HepG2 (cell line): ENCODE measurements at regions not wholly inside any gene's neighbourhood (a gene's known extent, or its start where the extent isn't known, plus 50 kb on each side); places are given as distances from the start of the nearest gene placed in this dataset.

Source experiments
- ATAC-seq: fragments of 200-7000 bp; cut with Tn5 transposase; 3 replicates; pipeline ENCODE4 v1.9.1; 2020; ENCODE audit warnings: mild to moderate bottlenecking, moderate library complexity
- BruUV-seq: library from RNA; stranded (reverse); fragments of 400-500 nt; replicated peaks from 2 replicates; lab custom pipeline; 2021; lab: Mats Ljungman, UMichigan
- CTCF ChIA-PET: fragments of 300-600 bp; formaldehyde crosslinking; extraction: SDS; loops from one replicate; lab custom pipeline; 2021; ENCODE audit warnings: low total read pairs, inconsistent platforms, low intra/inter-chr PET ratio; lab: Yijun Ruan, JAX
- POLR2A ChIA-PET: fragments of 350-600 bp; sonication (Branson Sonifier 250); formaldehyde crosslinking; loops from one replicate; lab custom pipeline; 2020; ENCODE audit warnings: antibody characterized with exemption, inconsistent platforms; lab: Yijun Ruan, JAX
- DNase-seq: peaks from one replicate; pipeline ENCODE4 v3.0.0-alpha.2; 2015; ENCODE audit warnings: low spot score
- FAIRE-seq: peaks from 3 replicates; lab custom pipeline; 2011; peaks lifted over from hg19 to GRCh38; lab: Jason Lieb, UNC
- H2AFZ ChIP-seq: one replicate; pipeline ENCODE4 v1.6.1; 2011; ENCODE audit warnings: low read length, inconsistent platforms
- H3K27ac ChIP-seq: fragments of 300-600 bp; 3 replicates; pipeline ENCODE4 v1.8.0; 2011; ENCODE audit warnings: mixed run types, mild to moderate bottlenecking, mixed read lengths, low read length, inconsistent platforms; ENCODE audit not compliant: insufficient read depth; ENCODE audit errors: extremely low read length
- H3K27me3 ChIP-seq, 2 experiments: fragments of 200-600 bp in 1 of 2; 2 replicates in 1 of 2; 3 replicates in 1 of 2; pipeline versions ENCODE4 v1.6.0 to v1.8.0; 2011; ENCODE audit warnings: low read length in 2 of 2, mild to moderate bottlenecking in 2 of 2, moderate library complexity in 2 of 2, inconsistent platforms in 1 of 2; ENCODE audit not compliant: insufficient read depth in 2 of 2, control insufficient read depth in 1 of 2
- H3K36me3 ChIP-seq, 2 experiments: fragments of 200-600 bp in 1 of 2; replicated peaks in 1 of 2; 2 replicates in 1 of 2; 3 replicates in 1 of 2; pipeline versions ENCODE4 v1.5.1 to v1.8.0; 2011; ENCODE audit warnings: low read length in 2 of 2, inconsistent platforms in 1 of 2; ENCODE audit not compliant: insufficient read depth in 2 of 2, control insufficient read depth in 1 of 2
- H3K4me1 ChIP-seq: 2 replicates; pipeline ENCODE4 v1.5.1; 2012; ENCODE audit warnings: low read length, inconsistent platforms; ENCODE audit not compliant: insufficient read depth
- H3K4me2 ChIP-seq: 2 replicates; pipeline ENCODE4 v1.6.0; 2011; ENCODE audit warnings: low read depth, low read length, inconsistent platforms
- H3K4me3 ChIP-seq, 3 experiments: fragments of 200-600 bp in 1 of 3; sonication (generic), shearing (Covaris generic) in 1 of 3; replicated peaks in 1 of 3; 2 replicates each; pipeline ENCODE4 v1.5.1; 2011 to 2016; ENCODE audit warnings: low read length in 3 of 3, inconsistent platforms in 2 of 3, low read depth in 2 of 3, mild to moderate bottlenecking in 2 of 3, control low read depth in 1 of 3, mixed read lengths in 1 of 3; ENCODE audit not compliant: insufficient read depth in 1 of 3
- H3K79me2 ChIP-seq: one replicate; pipeline ENCODE4 v1.6.1; 2011; ENCODE audit warnings: low read length, inconsistent platforms; ENCODE audit not compliant: insufficient read depth
- H3K9ac ChIP-seq: 2 replicates; pipeline ENCODE4 v1.6.0; 2011; ENCODE audit warnings: mild to moderate bottlenecking, low read depth, low read length, inconsistent platforms; ENCODE audit not compliant: insufficient read depth
- H3K9me3 ChIP-seq: 2 replicates; pipeline ENCODE4 v1.5.1; 2012; ENCODE audit warnings: mild to moderate bottlenecking, low read length
- H4K20me1 ChIP-seq: 2 replicates; pipeline ENCODE4 v1.6.0; 2011; ENCODE audit warnings: inconsistent platforms, mild to moderate bottlenecking, low read length, moderate library complexity; ENCODE audit not compliant: insufficient read depth
- CREB3 ChIP-seq: sonication (generic); formaldehyde crosslinking; IDR thresholded peaks from 2 replicates; pipeline ENCODE4 v1.5.0; 2020; ENCODE audit warnings: missing genetic modification reagents
- RAD51 ChIP-seq: fragments of 450-650 bp; IDR thresholded peaks from 2 replicates; pipeline ENCODE4 v1.6.1; 2016; ENCODE audit warnings: borderline replicate concordance
- RBAK ChIP-seq: sonication (generic); formaldehyde crosslinking; IDR thresholded peaks from 2 replicates; pipeline ENCODE4 v1.5.1; 2020; ENCODE audit warnings: mild to moderate bottlenecking, missing genetic modification reagents
- SMAD1 ChIP-seq: sonication (generic); formaldehyde crosslinking; IDR thresholded peaks from 2 replicates; pipeline ENCODE4 v1.4.0; 2020; ENCODE audit warnings: missing genetic modification reagents, low read depth, mild to moderate bottlenecking, borderline replicate concordance
- YEATS4 ChIP-seq: sonication (generic); formaldehyde crosslinking; IDR thresholded peaks from 2 replicates; pipeline ENCODE4 v1.4.0; 2020; ENCODE audit warnings: missing genetic modification reagents, borderline replicate concordance
- ZNF468 ChIP-seq: sonication (generic); formaldehyde crosslinking; IDR thresholded peaks from 2 replicates; pipeline ENCODE4 v1.8.0; 2022; ENCODE audit warnings: mild to moderate bottlenecking, moderate library complexity, missing genetic modification reagents
- ZNF7 ChIP-seq: IDR thresholded peaks from 2 replicates; pipeline ENCODE4 v1.6.1; 2016; ENCODE audit warnings: missing biosample characterization, missing genetic modification reagents
- ZNF879 ChIP-seq: sonication (generic); formaldehyde crosslinking; IDR thresholded peaks from 2 replicates; pipeline ENCODE4 v1.8.1; 2023; ENCODE audit warnings: missing genetic modification reagents
- WGBS: methylation state at CpG from one replicate; pipeline ENCODE4 v1.1.6; 2017; ENCODE audit warnings: low lambda C conversion rate; 5-methylcytosine and 5-hydroxymethylcytosine counted together
- in situ Hi-C: cut with HindIII; loops from 2 replicates; pipeline ENCODE4 v1.10.0; 2017; ENCODE audit warnings: low pct_unique_long_range_greater_than_20kb; ENCODE audit not compliant: extremely low pct_ligation_motif_present
- intact Hi-C: fragments of 100-400 bp; cut with micrococcal nuclease; formaldehyde crosslinking; loops from one replicate; pipeline ENCODE4 v1.10.0; 2022; ENCODE audit not compliant: unreplicated experiment

- Histone ChIP-seq H2AFZ (no peak overlapping the region), H3K27me3 (no peaks in the 10 kb centered on the region), H3K9ac (no peak overlapping the region), H3K36me3 (no peaks in the 10 kb centered on the region), H3K4me3 (no peak overlapping the region), H4K20me1 (no peaks in the 10 kb centered on the region), H3K4me1 (no peaks in the 10 kb centered on the region), H3K79me2 (no peaks in the 10 kb centered on the region), H3K4me2 (no peak overlapping the region), H3K27ac (no peak overlapping the region), H3K9me3 (no peaks in the 10 kb centered on the region; the same call in 1 of the 2 replicates)
- ATAC-seq (no peak), DNase-seq (no peak), FAIRE-seq (no peak)
- intact Hi-C loops: no loop called here
- in situ Hi-C loops: no loop called here
- ChIA-PET CTCF (no interaction called here), POLR2A (no interaction called here)
- BruUV-seq: no TSS peak
- 0% methylated on average over 1 of the region's 1 CpG for WGBS
- TF ChIP-seq CREB3: no peak
- peak; percentile 42; the same call in 1 of the 2 replicates for TF ChIP-seq RAD51
Measured at GRCh38 chr9:120138955-120139354, 441.0 kb downstream of the CDK5RAP2 start.

- H3K4me2 ChIP-seq: no peak overlapping the region
- WGBS: 0% methylated on average over 3 of the region's 5 CpGs
- TF ChIP-seq ZNF468 (CRISPR knock-in tag) (no peak), ZNF7 (CRISPR knock-in tag) (no peak), RBAK (CRISPR knock-in tag) (no peak), ZNF879 (no peak), SMAD1 (no peak), YEATS4 (no peak)
- ChIA-PET POLR2A (no interaction called here), CTCF (no interaction called here)
- in situ Hi-C loops: no loop called here
- no peak for DNase-seq
- H3K9me3 ChIP-seq: no peaks in the 10 kb centered on the region; the same call in 1 of the 2 replicates
- ATAC-seq: no peak
- no peak overlapping the region for H3K27ac ChIP-seq
- BruUV-seq: no TSS peak
- no peaks in the 10 kb centered on the region for H3K79me2 ChIP-seq
- no peaks in the 10 kb centered on the region for H4K20me1 ChIP-seq
- intact Hi-C loops: no loop called here
- FAIRE-seq: no peak
- no peaks in the 10 kb centered on the region for H3K36me3 ChIP-seq
- no peaks in the 10 kb centered on the region for H3K27me3 ChIP-seq
- H3K4me1 ChIP-seq: no peaks in the 10 kb centered on the region
- H3K9ac ChIP-seq: no peak overlapping the region
- no peak overlapping the region for H2AFZ ChIP-seq
- H3K4me3 ChIP-seq: no peak overlapping the region
Measured at GRCh38 chr9:120137186-120137840, 442.7 kb downstream of the CDK5RAP2 start.
